Stimulated activated CD4-positive, alpha-beta T cell treated with anti-CD3 and anti-CD28 coated beads, TNF-alpha, amount 100 ng/mL, for 4 hours (primary cell): ENCODE measurements at regions not wholly inside any gene's neighbourhood (a gene's known extent, or its start where the extent isn't known, plus 50 kb on each side); places are given as distances from the start of the nearest gene placed in this dataset.
"Not testable (repeated sequence)": the region's sequence is repeated elsewhere in the genome, so short reads cannot be mapped to it uniquely, and the experiment has no call there.

Experiments
- DNase-seq, 3 experiments: peaks; one replicate each; pipeline ENCODE4 v3.0.0-alpha.2; 2020; ENCODE audit warnings: low read depth in 3 of 3

DNA sequence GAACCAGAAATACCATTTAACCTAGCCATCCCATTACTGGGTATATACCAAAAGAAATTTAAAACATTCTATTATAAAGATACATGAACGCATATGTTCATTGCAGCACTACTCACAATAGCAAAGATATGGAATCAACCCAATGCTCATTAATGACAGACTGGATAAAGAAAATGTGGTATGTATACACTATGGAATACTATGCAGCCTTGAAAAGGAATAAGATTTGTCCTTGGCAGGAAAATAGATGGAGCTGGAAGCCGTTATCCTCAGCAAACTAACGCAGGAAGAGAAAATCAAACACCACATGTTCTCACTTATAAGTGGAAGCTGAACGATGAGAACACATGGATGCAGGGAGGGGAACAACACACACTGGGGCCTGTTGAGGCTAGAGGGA lies 146.1 kb upstream of the HMGA2 start:
- not testable (repeated sequence) for DNase-seq

DNA sequence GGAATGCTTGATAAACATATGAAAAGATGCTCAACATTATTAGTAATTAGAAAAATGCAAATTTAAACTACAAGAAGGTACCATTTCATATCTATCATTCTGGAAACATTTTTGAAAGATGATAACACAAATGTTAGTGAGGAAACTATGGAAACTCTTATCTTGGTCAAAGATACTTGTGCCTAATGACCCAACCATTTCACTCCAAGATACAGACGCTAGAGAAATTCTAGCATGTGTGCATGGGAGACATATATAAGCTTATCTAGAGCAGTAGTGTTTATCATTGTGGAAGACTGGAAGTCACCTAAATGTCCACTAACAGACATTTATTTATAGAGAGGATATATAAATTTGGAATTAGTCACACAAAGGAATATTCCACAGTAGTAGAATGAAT lies 143.1 kb upstream of the HMGA2 start:
- DNase-seq = no peak

DNA sequence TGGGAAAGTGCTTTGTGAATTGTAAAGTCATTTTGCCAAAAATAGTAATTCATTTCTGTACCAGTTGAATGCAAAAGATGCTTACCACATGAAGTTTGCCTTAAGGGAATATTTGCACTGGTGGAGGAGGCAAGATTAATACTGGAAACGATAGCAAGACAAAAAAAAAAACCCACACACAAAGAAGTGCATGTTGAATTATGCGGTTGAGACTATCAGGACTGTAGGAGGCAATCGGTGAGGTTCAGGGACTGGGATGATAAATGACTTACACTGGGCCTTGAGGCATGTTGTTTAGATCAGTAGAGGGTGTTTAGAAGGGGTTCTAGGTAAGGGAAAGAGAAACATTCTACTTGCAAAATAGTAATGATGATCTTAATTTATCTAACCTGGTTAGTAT lies 142.2 kb upstream of the HMGA2 start:
- no peak for DNase-seq

DNA sequence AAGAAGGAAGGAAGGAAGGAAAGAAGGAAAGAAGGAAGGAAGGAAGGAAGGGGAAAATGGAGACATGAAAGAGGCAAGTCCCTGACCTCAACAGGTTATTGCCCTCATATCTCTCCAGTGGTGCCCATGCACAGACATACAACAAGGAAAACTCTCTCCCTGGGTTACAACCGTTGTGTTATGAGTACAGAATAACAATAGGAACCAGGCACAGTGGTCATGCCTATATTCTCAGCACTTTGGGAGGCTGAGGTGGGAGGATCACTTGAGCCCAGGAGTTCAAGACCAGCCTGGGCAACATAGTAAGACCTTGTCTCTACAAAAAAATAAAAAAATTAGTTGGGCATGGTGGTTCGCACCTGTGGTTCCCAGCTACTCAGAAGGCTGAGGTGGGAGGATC lies 139.4 kb upstream of the HMGA2 start:
- DNase-seq = no peak

DNA sequence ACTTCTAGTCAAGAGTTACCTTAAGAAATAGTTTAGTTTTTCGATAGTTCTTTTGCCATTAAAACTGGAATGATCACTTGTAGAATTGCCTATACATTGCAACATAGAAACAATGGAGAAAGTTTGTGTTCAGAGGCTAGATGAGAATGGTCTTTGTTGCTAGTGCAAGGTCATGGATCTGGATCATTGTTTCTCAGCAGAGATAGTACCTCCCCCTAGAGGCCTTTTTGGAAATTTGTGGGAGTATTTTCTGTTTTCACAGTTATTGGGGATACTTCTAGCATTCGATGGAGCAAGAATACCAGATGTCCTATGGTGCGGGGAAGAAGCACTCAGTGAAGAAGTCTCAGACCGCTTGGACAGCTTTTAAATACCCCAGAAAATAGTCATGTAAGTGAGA lies 138.8 kb upstream of the HMGA2 start:
- no peak for DNase-seq

DNA sequence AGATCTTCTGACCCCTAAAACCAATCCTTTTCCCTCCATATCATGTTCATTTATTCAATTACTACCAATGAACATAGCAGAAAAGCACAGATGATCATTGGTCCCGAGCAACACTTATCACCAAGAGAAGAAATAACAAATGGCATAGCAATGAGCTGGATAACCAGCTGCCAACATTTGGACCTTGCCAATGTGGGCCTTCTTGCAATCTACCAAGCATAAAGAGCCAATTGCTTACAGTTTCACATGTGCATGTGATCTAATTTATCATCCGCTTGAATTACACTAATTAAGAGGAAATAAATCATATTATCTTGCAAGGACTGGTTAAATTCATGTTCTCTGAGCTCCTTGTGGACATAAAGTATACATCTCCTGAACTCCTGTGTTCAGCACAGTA lies 134.8 kb upstream of the HMGA2 start:
- DNase-seq = no peak

DNA sequence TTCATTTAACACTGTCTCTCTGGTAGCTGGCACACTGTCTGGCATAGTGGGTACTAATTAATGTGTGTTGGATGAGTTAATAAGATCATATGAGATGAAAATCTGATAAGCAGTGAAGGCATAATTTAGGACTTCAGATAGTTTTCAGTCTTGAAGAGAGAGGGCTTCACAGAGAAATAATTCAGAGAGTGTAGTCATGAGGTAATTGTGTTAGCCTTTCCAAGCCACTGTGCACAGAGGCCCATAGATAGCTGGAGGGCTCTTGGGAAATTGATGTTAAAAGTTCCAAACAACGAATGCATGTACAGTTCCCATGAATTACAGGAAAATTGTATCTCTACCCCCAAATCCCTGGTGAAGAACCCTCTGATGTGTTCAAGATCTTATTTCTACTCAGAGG lies 133.8 kb upstream of the HMGA2 start:
- no peak for DNase-seq

DNA sequence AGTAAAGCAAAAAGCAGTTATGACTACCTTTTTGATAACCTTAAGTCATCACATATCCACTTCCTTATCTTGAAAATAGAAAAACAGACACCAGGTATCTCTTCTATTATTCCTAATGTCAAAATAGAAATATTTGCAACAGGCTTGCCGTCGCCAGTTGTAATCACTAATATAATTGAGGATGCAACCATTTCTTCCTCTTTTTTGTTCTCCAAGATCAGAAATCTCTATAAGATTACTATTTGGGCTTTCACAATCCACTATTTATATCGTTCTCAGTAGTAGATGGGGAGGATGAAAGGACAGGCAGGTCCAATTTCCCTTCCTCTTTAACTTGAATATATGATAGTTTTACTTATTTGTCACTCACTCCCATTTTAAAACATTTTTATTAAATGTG lies 130.2 kb upstream of the HMGA2 start:
- no peak for DNase-seq

DNA sequence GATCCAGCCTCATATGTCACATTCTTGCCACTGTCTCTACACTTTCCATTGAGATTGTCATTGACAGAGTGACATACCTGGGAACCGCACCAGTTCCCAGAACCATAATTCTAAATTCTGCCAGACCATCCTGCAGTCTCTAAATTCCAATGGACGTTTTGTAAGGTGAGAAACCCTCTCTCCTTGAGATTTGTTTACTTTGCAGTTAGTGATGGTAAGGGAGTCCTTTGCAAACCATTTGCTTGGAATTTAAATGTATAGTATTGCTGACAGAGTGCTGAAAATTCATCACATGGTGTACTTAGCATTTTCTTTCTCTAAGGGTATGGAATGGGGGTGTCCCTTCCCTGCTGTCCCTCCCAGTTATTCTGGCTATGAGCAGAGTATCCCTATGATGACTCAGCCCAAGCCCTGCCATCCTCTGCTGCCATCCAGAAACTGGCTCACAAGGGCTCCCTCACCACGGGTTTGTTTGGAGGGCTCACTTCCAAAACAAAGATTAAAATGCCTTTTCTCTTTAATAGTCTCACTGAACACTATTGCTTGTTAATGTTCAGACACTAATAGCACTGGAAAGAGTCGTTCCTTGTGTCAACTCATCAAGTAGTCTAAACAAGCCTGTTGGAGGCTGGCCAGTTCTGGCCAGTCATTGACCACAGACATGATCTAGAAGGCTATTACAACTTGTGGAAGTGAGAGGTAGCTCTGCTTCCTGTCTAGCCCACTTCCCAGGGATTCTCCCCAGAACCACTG lies 129.0 kb upstream of the HMGA2 start:
- DNase-seq = no peak

DNA sequence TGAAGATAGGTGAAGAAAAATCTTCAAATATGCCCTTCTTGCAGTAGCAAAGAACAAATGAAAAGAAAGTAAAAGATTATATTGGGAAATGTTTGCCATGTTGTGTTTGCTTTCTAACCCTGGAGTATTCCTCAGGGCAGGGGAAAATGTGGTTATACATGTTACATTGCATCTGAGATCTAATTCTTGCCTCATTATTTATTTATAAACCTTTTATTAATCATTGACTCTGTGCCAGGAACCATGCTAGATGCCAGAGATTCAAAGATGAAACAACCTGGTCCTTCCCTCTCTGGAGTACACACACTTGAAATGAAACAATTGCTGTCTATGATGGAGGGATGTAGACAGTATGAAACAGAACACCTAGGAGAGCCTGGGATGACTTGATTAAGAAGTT lies 128.1 kb upstream of the HMGA2 start:
- DNase-seq = no peak

DNA sequence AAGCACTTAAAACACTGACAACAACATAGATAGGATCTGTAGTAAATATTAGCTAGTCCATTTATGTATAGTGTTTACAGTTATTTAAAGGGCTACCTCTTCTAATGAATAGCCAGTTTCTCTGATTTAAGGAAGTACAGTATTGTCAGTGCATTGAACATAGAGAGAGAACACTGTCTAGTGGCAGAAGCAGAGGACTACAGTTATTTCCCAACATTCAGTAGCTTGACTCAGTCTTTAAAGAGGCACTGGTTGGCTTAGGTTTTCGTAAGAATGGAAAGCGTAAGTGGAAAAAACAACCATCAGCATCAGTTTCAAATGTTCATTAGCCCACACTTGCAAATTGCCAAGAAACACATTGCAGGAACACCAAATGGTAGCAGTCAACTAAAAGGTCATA lies 125.0 kb upstream of the HMGA2 start:
- DNase-seq = no peak

DNA sequence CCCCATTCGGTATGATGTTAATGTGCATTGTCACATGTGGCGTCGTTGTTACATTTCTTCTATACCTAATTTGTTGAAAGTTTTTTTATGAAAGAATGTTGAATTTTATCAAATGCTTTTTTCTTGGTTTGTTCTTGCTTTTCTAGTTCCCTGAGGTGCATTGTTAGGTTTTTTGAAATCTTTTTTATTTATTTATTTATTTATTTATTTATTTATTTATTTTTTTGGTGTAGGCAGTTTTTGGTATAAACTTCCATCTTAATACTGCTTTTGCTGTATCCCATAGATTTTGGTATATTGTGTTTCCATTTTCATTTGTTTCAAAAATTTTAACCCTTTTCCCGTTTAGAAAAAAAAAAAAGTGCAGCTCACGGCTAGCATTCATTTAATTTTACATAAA lies 121.1 kb upstream of the HMGA2 start:
- DNase-seq = no peak

DNA sequence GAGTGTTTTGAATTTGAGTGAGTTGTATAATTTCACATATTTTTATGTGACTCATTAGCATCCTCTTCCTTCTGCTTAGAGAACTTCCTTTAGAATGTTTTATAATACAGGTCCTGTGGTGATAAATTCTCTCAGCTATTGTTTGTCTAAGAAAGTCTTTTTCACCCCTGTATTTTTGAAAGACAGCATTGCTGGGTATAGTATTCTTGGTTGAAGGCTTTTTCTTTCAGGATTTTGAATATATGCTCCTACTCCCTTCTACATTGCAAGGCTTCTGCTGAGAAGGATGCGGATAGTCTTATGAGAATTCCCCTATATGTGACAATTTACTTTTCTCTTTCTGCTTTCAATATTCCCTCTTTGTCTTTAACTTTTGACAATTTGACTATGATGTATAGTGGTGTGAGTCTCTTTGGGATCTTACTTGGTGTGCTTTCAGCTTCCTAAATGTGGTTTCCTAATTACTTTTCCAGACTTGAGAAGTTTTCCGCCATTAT lies 118.9 kb upstream of the HMGA2 start:
- no peak for DNase-seq

DNA sequence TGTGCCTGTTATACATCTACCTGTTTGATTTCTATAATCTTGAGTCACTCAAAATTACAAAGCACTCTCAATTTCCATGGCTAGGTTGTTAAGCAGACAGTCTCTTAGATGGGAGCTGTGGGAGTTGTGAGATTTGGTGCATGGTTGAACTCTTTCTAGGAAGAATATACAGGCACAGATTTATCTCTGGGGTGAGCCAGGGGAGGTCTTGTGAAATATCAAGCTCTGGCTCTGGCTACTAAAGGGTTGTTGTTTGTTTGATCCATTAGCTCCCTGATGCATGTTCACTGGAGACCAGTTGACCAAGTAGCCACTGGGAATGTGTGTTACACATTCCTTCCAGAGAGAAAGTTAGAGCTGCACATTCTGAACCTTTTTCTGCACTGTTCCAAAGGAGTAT lies 117.2 kb upstream of the HMGA2 start:
- DNase-seq = no peak

DNA sequence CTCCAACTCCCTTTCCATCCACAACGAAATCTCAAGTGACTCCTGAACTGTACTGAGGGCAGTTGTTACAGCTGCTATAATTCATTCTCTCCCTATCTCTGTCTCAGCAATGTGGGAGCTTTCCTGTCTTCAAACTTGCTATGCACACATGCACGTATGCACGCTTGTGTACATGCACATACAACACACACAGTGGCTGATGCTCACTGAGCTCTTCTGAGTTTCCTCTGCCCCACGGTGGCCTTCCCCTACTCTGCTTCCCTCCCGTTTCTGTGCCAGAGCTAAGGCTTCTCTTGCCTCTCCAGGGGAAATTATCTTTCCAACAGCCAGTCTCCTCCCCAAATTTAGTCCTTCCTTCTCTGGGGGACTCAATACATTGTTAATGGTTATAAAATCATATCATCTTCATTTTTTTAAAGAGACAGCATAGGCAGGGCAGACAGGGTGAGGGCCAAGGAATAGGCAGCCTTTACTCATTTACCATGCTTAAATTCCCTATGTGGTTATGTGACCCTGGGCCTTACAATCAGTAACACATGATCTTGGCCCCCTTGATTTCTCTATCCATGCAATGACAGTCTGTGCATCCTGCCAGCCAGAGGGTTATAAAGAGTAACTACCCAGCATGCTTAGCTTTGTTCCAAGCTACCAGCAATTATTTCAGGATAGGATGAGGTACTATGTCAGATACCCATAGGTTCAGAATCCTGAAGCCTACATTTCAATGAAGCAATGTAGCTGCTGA lies 111.9 kb upstream of the HMGA2 start:
- no peak for DNase-seq

DNA sequence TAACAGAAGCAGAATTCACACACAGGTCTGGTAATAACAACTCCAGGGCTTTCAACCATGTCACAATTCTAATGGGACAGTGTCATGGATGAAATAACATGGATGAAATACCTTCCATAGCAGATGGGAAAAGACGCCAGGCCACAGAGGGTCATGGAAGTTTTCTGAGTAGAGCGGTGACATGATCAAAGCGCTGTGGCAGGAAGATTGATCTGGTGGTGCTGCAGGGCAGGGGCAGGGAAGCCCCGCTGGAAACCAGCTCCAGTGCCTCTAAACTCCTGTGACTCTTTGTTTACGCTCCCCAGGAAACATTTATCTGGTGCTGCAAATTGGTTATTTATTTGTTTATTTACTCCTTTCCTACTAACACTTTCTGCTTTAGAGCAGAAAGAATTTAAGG lies 108.3 kb upstream of the HMGA2 start:
- DNase-seq = no peak

DNA sequence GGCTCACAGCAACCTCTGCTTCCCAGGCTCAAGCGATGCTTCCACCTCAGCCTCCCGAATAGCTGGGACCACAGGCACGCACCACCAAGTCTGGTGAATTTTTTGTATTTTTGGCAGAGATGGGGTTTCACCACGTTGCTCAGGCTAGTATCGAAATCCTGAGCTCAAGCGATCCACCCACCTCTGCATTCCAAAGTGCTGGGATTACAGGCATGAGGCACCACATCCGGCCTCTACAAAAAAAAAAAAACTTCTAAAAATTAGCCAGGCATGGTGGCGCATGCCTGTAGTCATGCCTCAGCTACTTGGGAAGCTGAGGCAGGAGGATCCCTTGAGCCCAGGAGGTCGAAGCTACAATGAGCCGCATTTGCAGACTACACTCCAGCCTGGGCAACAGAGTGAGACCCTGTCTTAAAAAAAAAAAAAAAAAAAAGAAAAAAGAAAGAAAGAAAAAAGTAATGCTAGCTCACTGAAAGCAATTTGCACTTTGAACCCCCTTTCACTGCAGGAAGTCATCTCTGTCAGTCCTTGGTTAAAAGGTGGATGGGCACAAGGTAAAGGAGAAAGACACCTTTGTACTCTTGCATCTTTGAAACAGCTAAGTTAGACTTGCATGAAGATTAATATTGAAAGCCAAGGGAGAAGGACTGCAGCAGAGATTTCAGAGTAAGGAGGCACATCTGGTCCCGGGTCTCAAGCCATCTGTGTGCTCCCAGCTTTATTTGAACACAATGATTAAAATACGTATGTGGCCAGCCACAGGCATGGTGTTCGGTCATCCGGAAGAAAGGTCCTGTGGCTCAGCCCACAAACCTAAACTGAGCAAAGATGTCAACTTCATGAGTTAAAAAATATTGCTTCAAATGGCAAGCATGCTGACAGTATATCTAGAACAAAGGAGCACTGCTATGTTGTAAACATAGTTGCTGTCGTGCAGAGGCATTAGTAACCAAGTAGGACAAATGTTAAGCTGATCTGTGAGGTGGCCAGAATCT lies 103.8 kb upstream of the HMGA2 start:
- DNase-seq = no peak

DNA sequence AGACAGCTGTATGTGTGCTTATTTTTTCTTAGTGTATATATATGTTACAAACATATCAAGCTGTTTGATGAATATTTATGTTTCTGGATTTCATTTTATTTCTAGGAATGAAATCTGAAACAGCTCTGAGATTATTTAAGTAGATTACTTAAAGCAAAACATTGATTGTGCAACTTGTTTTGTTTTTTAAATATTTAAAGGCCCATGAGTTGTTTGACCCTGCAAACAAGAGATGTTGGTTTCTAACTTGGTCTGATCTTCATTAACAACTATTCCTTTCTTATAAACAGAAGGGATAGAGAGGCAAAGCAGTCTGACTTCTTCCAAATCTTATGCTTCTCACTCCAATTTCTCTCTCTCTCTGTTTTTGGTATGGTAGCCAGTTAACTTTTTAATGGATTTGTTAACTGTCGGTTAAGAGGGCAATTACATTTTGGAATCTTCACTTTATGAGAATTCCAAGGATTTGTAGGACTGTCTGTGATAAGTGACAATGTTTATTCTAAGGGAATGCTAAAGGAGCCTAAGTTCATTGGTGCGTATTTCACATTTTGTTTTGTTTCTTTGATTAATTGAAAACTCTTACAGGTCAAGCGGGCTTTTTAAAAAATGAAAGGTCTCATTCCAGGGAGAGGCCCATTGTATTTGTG lies 102.6 kb upstream of the HMGA2 start:
- DNase-seq = no peak

DNA sequence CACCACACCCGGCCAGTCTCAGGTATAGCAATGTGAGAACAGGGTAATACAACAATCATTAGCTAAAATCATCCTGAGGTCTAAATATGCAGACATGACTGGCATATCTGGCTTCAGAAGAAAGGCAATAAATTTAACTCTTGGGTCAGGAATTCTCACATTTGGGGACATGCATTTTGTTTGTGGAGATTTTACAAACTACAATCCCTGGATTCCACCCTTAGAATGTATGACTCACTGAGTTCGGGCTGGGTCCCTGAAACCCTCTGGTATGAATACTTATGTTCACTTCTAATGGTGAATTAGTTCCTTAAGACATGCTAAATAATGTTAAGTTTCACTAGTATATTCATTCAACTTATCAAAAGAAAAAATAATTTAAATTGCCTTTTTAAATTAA lies 98.9 kb upstream of the HMGA2 start:
- no peak for DNase-seq

DNA sequence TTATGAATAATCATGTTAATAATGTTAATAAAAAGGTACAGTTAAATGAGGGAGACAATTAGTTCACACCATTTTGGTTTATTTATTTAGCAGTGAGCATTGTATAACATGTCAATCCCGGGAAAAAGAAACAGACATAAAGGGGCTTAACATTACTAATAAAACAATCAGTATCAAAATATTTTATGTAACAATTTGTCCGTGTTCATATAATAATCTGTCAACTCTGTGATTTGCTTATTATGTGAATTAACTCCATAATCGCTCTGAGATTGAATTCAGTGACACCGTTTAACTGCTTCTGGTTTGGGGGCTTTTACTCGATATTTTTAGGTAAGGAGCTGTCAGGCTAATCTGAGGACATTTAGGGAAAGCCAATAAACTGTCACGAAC lies 95.8 kb upstream of the HMGA2 start:
- no peak for DNase-seq
